ENCODE measurements at regions not wholly inside any gene's neighbourhood (a gene's known extent, or its start where the extent isn't known, plus 50 kb on each side); places are given as distances from the start of the nearest gene placed in this dataset.

GRCh38 chr7:10773430-10773829 is 200.2 kb upstream of the PHF14 start:
- no peak for TF ChIP-seq POLR2AphosphoS5 (IDR thresholded peaks at IDR 0.05; ENCODE audit: low read depth, low read length)
- TF ChIP-seq MAX (IDR thresholded peaks at IDR 0.05): no peak
- TF ChIP-seq POLR2A (IDR thresholded peaks at IDR 0.05; ENCODE audit: borderline replicate concordance, extremely low read depth, insufficient read depth, insufficient read length): no peak
